ENCODE measurements at regions not wholly inside any gene's neighbourhood (a gene's known extent, or its start where the extent isn't known, plus 50 kb on each side); places are given as distances from the start of the nearest gene placed in this dataset.
"Not testable (repeated sequence)": the region's sequence is repeated elsewhere in the genome, so short reads cannot be mapped to it uniquely, and the experiment has no call there.

DNA sequence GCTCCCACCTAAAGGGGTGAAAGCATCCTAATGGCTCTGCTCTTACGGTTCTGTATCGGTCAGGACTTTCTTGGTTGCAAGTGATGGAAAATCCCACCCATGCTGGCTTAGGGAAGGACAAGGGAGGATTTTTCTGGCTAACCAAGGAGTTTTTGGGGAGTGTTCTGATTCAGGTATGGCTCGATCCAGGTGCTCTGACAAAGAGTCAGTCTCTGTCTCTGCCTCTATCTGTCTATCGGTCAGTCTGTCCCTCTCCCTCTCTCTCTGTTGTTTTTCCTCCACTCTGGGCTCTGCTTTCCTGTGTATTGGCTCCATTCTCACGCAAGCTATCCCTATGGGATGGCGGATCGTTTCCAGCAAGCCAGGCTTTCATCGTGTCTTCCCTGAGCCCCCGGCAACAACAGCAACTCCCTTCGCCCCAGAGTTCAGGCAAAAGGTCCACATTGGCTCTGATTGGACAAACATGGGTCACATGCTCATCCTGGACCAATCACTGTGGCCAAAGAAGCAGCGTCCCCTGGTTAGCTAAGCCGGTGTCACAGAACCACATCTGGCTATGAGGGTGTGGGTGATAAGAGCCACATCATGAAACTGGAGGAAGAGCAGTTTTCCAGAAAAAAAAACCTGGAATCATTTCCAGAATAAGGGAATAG lies 160.3 kb downstream of the BMP7 start:
- TF ChIP-seq, protein P1, sequence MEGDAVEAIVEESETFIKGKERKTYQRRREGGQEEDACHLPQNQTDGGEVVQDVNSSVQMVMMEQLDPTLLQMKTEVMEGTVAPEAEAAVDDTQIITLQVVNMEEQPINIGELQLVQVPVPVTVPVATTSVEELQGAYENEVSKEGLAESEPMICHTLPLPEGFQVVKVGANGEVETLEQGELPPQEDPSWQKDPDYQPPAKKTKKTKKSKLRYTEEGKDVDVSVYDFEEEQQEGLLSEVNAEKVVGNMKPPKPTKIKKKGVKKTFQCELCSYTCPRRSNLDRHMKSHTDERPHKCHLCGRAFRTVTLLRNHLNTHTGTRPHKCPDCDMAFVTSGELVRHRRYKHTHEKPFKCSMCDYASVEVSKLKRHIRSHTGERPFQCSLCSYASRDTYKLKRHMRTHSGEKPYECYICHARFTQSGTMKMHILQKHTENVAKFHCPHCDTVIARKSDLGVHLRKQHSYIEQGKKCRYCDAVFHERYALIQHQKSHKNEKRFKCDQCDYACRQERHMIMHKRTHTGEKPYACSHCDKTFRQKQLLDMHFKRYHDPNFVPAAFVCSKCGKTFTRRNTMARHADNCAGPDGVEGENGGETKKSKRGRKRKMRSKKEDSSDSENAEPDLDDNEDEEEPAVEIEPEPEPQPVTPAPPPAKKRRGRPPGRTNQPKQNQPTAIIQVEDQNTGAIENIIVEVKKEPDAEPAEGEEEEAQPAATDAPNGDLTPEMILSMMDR (conservative IDR thresholded peaks at IDR 0.05; ENCODE audit: low read depth, low read length) = no peak
- no peak overlapping the region for H3K4me3 ChIP-seq (ENCODE audit: low read depth, low read length)
- no peak for DNase-seq (ENCODE audit: low read depth)

DNA sequence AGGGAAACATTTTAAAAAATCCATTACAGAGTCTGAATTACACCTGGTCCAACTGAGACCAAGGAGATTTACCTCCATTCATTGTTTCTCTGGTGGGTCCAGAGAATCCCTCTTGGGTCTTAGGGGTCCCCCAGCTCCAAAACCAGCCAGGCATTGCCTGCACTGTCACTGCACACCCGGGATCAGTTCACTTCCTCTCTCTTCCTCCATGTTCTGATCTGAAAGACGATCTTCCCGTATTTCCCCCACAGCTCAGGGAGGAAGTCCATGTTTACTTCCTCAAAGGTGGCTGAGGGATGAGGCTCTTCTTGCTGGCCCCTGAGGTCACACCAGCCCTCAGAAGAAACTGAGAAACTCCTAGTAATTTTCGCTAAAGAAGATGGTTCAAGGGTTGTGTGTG lies 159.7 kb downstream of the BMP7 start:
- DNase-seq (ENCODE audit: low read depth) = no peak

DNA sequence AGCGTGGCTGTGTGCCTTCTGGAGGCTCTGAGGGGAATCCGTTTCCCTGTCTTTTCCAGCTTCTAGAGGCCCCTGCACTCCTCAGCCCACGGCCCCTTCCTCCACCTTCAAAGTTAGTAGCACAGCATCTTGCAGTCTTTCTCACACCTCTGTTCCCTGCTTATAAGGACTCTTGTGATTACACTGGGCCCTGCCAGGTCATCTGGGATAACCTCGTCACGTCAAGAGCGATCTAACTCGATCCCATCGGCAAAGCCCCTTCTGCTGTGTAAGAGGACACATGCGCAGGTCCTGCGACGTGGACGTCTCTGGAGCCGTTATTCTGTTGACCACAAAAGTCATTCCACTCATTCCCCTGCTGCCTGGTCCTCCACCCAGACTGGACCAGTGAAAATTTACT lies 159.2 kb downstream of the BMP7 start:
- DNase-seq (ENCODE audit: low read depth) = no peak
- TF ChIP-seq, protein P1 (conservative IDR thresholded peaks at IDR 0.05; ENCODE audit: low read depth, low read length) = no peak
- no peak overlapping the region for H3K4me3 ChIP-seq (ENCODE audit: low read depth, low read length)

More for the DNA sequence above, 159.7 kb downstream of the BMP7 start:
- H3K4me3 ChIP-seq (ENCODE audit: low read depth, low read length) = no peak overlapping the region
- TF ChIP-seq, protein P1 (conservative IDR thresholded peaks at IDR 0.05; ENCODE audit: low read depth, low read length) = no peak

DNA sequence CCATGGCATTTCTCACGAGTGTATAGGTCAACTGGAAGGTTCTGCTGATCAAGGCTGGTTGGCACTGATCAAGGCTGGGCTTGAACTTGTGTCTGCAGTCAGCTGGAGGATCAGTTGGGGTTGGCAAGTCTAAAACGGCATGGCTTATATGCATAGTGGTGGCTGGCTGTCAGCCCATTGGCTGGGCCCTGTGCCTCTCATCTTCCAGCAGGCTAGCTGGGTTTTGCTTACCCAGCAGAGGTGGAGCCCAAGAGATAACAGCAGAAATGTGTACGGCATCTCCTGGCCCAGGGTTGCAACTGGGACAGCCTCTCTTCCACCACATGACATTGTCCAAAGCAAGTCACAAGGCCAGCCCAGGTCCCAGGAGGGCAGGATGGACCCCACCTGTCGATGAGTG lies 158.2 kb downstream of the BMP7 start:
- no peak overlapping the region for H3K4me3 ChIP-seq (ENCODE audit: low read depth, low read length)
- TF ChIP-seq, protein P1 (conservative IDR thresholded peaks at IDR 0.05; ENCODE audit: low read depth, low read length) = no peak
- DNase-seq (ENCODE audit: low read depth) = no peak

GRCh38 chr20:57108742-57109570 lies 157.5 kb downstream of the BMP7 start:
- TF ChIP-seq, protein P1 (conservative IDR thresholded peaks at IDR 0.05; ENCODE audit: low read depth, low read length) = no peak
- no peak for DNase-seq (ENCODE audit: low read depth)
- no peak overlapping the region for H3K4me3 ChIP-seq (ENCODE audit: low read depth, low read length)

- TF ChIP-seq, protein P1 (conservative IDR thresholded peaks at IDR 0.05; ENCODE audit: low read depth, low read length) = no peak
- H3K4me3 ChIP-seq (ENCODE audit: low read depth, low read length) = no peak overlapping the region
- no peak for DNase-seq (ENCODE audit: low read depth)
Measured at GRCh38 chr20:57109571-57109953, 156.9 kb downstream of the BMP7 start.

DNA sequence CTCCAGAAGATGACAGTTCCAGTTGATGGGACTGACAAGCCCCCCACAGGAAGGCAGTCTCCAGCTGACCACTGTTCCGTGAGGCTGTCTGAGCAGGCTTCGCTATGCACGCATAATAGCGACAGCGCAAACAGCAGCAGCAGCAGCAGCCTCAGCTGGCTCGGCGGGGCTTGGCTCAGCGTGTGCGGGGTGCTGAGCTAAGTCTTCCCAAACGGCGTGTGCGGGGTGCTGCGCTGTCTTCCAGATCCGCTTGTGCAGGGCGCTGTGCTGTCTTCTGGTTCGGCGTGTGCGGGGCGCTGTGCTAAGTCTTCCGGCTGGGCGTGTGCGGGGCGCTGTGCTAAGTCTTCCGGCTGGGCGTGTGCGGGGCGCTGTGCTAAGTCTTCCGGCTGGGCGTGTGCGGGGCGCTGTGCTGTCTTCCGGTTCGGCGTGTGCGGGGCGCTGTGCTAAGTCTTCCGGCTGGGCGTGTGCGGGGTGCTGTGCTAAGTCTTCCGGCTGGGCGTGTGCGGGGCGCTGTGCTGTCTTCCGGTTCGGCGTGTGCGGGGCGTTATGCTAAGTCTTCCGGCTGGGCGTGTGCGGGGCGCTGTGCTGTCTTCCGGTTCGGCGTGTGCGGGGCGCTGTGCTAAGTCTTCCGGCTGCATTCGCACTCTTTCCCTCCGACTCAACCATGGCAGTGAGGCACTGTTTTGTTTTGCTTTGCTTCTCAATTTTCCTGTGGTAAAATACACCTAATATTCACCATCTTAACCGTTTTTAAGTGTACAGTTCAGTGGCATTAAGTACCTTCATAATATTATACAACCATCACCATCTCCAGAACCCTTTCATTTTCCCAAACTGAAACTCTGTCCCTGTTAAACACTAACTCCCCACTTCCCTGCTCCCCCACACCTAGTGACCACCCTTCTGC lies 156.1 kb downstream of the BMP7 start:
- not testable (repeated sequence) for H3K4me3 ChIP-seq (ENCODE audit: low read depth, low read length)

More for the DNA sequence above, 156.1 kb downstream of the BMP7 start:
- DNase-seq (ENCODE audit: low read depth) = not testable (repeated sequence)

Data from choroid plexus epithelial cell (primary cell).